HG02588 (cell line): ENCODE measurements at regions not wholly inside any gene's neighbourhood (a gene's known extent, or its start where the extent isn't known, plus 50 kb on each side); places are given as distances from the start of the nearest gene placed in this dataset.

Experiments
- ATAC-seq: cut with Tn5 transposase; IDR thresholded peaks from one replicate; pipeline ENCODE4 v1.9.1; 2021; ENCODE audit warnings: mild to moderate bottlenecking, moderate library complexity; ENCODE audit not compliant: unreplicated experiment

DNA sequence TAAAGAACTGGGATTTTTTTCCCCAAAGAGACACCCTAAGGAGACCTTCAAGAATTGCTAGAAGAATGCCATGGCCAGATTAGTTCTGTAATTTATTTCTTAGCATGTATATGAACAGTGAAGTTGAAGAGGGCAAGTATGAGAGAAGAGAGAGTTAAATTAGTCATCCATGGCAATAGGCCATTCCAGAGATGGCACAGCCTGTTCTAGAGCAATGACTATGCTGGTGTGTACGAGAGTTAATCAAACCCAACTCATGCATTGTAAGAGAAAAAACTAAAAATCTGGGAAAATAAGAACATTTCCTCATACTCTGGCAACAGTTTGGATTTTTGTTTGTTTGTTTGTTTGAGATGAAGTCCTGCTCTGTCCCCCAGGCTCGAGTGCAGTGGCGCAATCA, 112.1 kb upstream of the PIK3C3 start:
- ATAC-seq = no peak

DNA sequence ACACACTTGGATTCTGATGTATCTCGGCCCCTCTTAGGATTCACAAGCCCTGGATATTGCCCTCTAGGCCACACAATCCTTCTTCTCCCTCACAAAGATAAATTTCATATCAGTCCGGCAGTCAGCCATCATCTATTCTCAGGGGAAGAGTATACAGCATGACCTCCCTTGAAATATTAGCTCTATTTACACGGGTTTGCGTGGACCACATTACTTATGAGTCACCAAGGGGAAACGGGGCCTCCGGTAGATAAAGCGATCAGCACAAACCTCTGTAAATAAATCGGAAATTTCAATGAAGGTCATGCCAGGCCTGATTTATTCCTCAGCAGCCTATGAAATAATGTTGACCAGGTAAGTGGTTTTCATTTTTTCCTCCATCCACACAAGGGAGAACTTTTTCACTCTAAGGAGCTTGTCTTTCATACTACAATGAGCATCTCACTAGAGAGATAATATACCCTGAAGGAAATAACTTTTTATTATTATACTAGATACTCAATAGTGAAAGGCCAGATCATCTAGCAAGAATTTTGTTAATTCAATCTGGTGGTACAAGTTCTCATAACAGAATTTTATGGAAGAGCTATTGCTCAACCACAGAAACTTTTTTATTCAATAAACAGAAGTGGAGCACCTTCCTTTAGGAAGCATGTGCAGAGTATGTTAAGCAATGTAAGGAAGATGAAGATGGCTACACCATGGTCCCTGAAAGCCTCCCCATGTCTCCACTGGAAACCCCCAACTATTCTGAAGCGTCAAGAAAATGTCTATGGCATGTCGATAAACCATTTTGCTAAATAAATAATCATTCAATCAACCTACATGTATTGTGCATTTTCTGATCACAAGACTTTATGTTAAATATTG, 125.2 kb upstream of the PIK3C3 start:
- ATAC-seq = no peak

DNA sequence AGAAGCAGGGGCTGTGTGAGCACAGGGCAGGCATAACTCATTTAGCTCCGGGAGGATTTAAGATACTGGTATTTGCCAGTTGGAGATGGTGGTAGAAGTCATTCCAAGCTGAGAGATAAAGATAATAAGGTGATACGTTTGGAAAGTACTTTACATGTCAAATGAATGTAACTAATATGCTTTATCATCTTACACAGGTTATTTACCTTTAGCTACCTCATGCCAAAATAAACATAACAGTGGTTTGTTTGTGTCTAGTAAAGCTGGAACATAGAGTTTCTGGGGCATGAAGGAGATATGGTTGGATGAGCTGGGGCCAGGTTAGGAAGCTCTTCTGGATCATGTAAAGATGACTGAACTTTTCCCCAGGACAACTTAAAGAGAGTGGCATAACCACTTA, 126.9 kb upstream of the PIK3C3 start:
- no peak for ATAC-seq

DNA sequence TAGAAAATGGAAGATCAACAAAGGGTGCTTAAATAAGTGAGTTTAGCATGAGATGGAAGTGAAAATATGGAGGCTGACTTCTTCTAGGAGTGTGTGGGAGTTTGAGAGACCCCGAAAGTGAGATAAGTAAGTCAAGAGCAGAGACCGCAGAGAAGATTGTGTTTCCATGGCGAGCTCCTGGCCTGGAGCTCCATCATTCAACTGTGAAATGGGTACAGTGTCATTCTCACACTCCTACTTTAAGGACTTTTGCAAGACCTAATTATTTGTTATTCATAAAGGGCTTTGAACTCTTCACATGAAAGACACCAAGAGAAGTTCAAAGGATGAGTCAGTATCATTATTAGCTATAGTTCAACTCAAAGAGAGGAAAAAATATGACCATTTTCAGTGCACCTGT, 134.2 kb upstream of the PIK3C3 start:
- ATAC-seq = no peak

DNA sequence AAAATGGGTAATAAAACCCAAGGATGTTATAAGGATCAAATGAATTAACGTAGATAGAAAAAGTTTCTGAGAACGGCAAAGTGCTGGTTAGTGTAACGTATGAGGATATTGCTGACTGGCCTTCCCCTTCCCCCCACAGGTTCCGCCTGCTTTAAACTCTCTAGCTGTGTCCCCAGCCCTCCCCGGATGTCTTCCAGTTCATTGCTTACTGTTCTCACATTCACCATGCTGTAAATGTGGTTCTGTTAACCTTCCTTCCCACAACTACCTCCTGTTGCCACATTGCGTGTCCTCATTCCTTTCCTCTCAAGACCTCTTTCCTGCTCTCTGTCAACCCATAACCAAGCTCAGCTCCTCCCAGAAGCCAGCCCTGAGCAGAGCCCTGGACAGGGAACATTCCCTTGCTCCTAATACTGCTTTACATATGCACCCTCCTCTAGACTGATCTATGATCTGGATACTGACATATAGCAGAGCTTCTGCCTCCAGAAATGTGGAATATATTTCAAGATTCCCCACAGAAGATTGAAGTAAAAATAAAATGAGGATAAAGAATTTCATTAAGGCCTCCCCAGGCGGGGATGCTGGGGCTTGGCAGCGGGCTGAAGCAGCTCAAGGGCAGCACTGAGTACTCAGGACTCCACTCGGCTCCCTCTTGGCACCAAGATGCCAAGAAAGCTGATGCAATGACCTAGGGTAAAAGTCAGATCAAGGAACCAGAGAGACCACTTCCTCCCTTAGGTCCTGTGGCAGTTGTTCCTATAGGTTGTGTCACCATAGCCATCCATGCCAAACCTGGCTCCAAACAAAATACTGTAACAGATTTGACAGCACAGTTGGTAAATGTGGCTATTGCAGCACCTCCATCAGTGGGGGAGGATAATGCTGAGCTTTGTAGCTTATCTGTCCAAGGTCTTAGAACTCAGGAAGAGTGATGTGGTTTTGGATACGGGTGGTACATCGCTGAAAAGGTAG, 136.4 kb upstream of the PIK3C3 start:
- ATAC-seq = no peak

DNA sequence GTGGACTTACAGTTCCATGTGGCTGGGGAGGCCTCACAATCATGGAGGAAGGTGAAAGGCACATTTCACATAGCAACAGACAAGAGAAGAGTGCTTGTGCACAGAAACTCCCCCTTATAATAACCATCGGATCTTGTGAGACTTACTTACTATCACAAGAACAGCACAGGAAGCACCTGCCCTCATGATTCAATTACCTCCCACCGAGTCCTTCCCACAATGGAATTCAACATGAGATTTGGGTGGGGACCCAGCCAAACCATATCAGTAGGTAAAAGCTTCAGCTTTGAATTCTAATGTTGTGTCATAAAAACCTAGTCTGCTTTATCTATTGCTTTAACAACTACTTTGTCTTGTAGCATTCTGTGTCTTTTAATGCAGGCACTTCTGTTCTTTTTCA, 140.4 kb upstream of the PIK3C3 start:
- no peak for ATAC-seq

DNA sequence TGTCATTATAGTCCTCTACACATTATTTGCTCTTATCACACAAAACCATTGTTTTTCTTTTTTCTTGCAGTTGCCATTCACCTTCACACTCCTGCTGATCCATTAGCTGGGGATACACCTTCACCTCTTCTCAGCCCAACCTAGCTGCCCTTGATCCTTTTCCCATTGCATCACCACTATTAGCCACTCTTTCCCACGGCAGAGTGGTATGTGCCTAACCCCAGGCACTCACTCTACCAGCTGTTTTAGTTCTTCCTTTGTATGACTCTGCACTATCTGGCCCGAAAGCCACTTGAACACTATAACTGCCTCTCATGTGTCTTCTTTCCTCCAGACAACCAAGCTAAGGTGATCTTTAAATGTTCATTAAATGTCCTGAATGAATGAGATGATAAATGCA, 145.4 kb upstream of the PIK3C3 start:
- ATAC-seq = no peak

DNA sequence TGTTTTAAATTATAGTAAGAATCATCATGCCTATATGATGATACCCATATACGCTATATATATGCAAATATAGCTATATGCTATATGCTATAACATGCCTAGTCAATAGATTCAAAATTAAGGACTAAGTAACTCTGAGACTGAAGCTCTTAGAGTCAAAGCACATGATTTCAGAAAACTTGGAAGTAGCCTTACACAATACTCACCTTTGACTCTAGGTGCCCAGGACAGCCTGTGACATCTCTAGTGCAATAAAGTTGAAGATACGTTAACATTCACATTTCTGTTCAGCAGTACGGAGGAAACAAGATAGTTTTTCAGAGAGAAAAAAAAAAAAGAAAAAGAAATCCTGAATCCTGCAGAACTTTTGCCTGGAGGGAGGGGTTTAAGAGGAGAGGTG, 149.7 kb upstream of the PIK3C3 start:
- no peak for ATAC-seq

DNA sequence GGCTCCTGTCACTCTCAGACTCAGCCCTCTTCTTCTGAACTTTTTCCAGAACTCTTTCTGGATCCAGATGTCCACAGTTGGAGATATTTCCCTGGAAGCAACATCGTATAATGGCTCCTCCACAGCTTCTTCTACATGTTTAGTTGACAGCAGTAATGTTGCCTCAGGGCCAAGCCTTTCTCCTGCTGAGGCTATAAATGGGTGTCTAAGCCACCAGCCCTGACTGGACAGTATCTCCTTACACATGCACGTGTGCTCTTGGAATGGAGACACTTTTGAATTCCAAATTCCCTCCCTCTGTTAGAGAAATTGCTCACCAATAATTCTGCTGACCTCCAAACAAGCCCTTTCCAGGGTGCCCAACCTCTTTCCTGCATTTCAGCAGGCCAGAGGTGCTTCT, 156.2 kb upstream of the PIK3C3 start:
- no peak for ATAC-seq

DNA sequence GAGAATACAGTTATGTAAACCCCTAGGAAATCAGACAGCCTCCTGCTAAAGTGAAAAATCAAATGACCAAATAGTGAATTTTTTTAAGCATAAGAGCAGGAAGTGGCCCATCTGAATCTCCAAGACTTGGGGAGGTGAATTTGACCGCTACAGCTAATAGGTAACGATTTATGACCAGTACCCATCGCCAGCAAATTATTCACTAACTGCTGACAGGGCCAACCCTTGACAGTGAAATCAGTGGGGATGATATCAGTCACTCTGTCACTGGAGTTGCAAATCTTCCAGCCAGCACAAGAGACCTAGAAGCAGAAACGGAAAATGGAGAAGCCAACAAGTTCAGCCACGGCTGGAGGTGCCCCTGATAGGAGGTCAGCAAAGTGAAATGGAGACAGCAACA, 164.3 kb upstream of the PIK3C3 start:
- ATAC-seq = no peak

DNA sequence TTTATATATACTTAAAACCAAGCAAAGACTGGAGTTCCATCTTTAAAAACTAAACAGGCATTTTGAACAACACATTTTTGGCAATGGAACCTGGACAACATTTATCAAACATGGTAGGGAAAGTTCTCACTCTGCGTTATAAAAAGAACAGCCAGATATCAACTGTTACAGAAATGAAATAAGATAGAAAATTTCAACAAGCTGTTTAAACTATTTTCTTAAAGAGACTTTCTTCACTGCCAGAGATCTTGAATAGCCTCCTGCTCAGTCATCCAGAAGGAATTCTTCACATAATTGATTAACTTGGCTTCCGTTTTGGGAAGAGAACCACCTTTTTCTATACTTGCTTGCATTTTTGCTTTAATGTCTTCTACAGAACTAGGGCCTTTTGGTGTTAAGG, 166.0 kb upstream of the PIK3C3 start:
- no peak for ATAC-seq

DNA sequence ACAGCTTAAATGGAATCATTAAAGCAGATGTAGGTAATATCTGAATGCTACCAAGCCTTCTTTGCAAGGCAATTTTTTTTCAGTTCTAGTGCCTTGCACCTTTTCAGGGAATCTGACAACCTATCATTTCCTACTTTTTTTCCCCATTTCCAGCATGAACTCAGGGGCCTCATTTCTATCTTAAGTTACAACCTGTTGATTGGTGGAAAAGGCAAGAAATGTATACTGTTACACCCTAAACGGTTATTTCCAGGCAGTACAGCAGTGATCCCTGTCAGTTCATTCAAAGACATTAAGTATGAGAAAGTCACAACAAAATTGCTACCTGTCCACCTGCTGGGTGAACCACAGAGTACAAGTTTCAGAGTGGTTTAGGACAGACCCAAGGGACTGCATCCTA, 171.2 kb upstream of the PIK3C3 start:
- no peak for ATAC-seq

DNA sequence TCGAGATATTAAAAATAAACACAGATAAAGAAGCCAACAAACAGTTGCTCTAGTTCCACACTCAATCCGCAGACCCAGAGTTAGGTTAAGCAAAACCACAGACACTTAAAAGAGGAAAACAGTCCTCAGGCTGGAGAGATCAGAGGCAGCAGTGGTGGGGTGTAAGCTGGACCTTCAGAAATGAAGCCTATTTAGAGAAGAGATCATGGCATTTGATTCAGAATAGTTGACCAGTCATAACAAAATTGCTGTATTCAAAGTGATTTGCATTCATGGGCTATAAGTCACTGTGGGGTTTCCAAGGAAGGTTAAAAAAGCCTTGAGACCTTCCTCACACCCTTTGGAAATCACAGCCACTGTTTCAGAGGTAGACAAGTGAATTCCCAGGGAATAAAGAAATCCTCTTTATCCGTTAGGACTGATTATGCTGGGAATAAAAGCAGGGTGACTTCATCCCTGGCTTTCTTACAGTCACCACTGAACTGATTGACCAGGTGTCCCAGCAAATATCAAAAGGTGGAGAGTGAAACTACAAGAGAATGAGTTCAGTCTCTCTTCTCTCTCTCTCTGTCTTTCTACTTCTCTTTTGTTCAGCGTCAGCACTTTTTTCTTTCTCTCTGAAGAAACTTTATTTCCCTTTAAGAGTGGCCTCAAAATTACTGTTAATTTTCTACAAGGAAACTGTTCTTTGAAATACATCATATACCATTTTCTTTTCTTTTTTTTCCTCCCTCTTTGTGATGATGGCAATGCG, 171.8 kb upstream of the PIK3C3 start:
- ATAC-seq = no peak

DNA sequence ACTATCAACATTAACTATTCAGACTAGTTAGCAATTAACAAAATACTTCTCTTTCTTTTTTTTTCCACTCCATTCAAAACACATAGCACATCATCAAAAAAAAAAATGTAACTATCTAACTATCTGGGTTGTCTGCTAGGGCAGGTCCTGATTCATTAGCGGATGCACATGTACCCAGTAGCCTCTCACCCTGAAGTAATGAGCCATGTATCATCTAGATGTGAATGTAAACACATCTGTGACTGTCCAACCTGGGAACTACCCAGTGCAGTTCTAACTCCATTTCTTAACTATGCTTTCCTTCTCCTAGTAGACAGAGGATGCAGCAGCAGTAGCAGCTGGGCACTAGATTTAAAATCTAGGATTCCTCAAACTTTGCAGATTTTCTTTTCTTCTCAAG, 183.1 kb upstream of the PIK3C3 start:
- no peak for ATAC-seq

DNA sequence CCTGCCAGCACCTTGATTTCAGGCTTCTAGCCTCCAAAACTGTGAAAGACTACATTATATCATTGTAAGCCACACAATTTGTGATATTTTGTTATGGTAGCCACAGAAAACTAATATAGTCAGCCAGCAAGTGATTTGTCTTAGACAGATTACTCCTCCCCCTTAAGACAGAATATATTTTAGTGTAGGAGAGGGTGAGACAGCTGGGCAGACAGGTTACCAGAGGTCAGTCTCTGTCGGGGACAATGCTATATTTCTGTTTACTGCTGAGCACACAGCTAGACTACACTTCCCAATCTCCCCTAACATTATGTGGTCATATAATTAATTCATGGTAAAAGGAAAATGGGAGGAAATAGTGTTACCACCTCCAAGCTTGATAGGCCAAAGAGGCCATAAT, 185.8 kb upstream of the PIK3C3 start:
- no peak for ATAC-seq

DNA sequence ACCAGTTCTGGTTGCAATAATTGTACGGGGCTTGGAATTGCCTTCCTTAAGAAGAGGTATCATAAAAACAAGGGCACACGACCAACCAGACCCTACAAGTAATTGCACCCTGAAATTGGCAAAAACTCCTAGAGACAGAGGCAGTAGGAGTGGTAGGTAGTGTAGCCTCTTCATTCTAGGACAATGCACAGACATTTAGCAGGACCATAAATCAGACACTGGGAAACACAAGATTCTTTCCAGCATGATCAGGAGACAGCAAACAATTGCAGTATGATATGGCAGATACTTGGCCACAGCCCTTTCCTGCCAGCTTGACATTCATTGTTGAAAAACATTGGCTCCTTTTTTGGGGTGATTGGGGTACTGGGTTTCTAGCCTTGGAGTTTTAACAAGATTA, 186.6 kb upstream of the PIK3C3 start:
- no peak for ATAC-seq

DNA sequence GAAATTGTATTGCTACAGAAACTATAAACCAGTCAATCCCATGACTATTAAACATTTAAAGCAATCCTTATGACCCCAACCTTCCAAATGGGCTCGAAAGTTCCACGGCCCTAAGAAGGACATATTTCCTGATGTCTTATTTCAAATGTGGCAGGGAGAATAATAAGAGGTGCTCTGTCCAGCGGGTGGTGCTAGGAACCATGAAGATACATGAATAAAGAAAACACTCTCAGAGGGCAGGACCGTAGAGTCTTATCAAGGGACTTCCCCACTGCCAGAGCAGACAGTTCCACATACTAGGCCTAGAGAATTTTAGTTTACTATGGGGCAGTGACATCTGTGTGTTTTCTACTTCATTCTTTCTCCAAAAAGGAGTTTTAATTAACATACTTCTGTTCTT, 187.1 kb upstream of the PIK3C3 start:
- ATAC-seq = no peak

DNA sequence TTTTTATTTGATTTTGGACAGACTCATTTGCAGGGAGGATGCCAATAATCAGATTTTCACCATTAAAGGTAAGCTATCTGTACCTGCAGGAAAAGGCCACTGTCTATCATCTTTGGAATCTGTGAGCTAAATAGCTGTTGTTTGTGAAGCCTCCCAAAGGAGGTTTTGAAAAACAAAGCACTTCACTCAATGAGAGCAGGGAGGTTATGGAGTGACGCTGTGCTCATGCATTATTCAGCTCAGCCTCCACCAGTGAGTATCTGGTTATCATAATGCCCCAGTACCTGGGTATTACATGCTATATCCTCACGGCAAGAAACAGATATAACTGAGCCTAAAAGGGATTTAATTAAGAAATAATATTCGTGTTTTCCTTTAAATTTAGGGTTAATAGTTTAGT, 189.6 kb upstream of the PIK3C3 start:
- ATAC-seq = no peak

DNA sequence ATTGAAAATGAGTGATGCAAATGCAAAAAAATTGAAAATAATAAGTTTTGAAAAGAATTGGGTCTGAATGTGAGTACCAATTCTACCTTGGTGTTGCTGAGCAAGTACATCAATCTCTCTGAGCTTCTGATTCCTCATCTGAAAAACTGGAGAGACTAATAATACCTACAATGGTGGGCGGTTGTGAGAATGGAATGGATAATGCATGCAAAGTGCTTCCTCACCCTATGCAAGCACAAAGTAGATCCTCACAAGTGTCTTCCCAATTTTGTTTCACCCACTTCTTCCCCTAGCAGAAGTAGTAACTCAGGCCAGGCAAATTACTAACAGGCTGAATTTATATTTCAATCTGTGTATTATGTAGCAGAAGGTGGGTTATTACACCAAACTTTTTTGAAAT, 191.7 kb upstream of the PIK3C3 start:
- ATAC-seq = no peak

DNA sequence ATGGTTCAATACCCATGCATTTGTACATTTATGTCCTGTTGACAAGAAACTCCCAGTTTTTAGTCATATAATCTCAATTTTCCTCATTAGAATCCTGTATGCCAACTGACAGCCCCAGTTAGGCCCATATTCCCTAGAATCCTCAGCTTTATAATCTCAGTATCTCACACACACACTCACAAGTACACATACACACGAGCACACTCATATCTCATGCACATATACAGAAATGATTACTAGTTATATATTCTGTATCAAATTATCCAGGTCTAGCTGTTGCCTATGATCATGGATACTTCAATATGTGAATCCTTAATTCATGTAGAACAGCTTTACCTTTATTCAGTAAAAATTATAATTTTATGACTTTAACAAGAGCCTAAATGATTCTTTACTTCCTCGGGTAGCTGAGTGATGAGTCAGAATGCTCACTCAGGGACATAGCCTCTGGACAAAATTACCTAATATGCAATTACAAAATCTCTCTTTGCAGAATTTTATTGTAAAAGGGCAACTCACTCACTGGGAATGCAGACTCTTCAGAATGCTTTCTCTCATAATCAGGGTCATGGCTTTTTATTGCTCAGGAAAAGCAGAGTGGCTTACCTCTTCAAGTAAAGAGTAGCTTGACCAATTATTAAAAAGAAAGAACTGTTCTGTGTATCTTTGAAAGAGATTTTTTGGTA, 193.6 kb upstream of the PIK3C3 start:
- ATAC-seq = no peak

DNA sequence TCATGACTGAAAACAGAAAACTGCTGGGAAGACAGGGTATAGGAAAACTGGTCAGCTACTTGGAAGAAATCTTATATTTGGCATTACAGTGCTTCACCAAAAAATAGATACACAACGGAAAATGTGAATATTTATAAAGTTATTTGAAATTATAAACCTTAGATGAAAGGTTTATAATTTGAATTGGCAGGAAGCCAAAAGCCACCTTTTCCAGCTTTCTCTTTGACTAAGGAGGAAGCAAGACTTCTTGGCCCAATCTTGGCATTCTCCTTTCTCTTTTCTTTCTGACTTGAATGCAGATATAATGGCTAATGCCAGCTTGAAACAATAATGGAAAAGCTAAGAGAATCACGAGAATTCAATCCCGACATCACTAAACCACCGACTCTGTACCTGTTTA, 196.5 kb upstream of the PIK3C3 start:
- no peak for ATAC-seq
